ENCODE measurements at regions not wholly inside any gene's neighbourhood (a gene's known extent, or its start where the extent isn't known, plus 50 kb on each side); places are given as distances from the start of the nearest gene placed in this dataset.
"Not testable (repeated sequence)": the region's sequence is repeated elsewhere in the genome, so short reads cannot be mapped to it uniquely, and the experiment has no call there.

DNA sequence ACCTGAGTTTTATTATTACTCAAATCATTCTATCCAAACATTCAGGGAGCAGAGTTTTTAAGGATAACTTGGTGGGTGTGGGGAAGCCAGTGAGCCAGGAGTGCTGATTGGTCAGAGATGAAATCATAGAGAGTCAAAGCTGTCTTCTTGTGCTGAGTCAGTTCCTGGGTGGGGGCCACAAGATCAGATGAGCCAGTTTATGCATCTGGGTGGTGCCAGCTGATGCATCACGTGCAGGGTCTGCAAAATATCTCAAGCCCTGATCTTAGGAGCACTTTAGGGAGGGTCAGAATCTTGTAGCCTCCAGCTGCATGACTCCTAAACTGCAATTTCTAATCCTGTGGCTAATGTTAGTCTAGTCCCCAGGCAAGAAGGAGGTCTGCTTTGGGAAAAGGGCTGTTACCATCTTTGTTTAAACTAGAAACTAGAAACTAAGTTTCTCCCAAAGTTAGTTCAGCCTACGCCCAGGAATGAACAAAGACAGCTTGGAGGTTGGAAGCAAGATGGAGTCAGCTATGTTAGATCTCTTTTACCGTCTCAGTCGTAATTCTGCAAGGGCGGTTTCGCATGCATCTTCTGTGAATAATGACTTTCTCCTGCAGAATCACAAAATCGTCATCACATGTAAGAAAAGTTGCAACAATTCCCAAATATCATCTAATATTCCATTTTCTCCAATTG, 97.5 kb downstream of the ZNF664 start:
- DNase-seq (ENCODE audit: low spot score): not testable (repeated sequence)

DNA sequence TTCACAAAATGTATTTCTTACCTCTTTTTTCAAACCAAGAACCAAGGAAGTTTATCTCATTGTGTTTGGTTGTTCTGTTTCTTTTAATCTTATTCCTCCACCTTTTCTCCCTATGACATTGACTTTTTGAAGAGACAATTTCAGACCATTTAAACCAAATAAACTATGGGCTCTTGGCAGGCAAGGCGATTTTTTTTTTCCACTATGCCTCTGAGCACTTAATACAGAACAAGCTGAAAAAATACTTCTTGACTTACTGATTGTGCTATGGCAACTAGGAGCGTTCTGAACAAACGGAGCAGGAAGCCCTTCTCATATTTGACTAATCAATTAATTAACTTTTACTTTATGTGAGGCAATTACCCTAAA, 98.0 kb downstream of the ZNF664 start:
- DNase-seq (ENCODE audit: low spot score): no peak

- DNase-seq (ENCODE audit: low spot score): no peak
Measured at GRCh38 chr12:124073356-124074035, 100.5 kb downstream of the ZNF664 start.

DNA sequence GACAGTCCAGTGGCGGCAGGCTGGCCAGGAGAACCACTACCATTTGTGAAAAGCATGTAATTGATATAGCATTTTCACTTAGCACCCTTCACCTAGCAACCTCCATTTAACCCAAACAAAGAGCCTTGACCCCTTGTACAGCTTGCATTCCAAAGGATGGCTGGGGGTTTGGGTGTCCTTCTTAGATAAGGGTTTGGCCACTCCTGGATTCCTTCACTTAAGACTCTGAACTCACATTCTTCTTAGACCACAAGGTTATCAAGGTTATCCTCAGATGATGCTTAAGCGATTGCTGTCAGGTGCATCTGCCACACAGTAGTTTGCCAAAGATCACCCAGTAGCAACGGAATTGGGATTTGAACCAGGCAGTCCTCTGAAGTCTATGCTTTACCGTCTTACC, 102.8 kb downstream of the ZNF664 start:
- no peak for DNase-seq (ENCODE audit: low spot score)

GRCh38 chr12:124077701-124078100, 104.7 kb downstream of the ZNF664 start:
- DNase-seq (ENCODE audit: low spot score): no peak

GRCh38 chr12:124078800-124079199, 105.8 kb downstream of the ZNF664 start:
- DNase-seq (ENCODE audit: low spot score): no peak

DNA sequence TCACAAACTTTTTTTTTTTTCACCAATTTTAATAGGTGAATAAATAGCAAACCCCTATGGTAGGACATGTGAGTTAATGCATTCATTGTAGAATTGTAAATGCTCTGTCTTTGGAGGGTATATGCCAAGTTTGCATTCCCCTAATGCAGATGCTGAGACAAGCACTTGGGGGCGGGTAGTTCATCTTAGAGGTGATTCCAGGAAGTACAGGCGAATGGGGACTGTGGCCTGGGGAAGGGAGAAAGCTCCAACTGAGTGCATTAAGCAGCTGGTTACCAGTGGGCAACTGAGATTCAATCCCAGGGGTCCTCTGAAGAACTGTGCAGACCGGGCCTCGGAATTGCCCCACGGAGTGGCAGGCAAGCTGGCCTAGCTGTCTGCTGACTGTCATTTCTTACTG, 107.6 kb downstream of the ZNF664 start:
- no peak for DNase-seq (ENCODE audit: low spot score)

DNA sequence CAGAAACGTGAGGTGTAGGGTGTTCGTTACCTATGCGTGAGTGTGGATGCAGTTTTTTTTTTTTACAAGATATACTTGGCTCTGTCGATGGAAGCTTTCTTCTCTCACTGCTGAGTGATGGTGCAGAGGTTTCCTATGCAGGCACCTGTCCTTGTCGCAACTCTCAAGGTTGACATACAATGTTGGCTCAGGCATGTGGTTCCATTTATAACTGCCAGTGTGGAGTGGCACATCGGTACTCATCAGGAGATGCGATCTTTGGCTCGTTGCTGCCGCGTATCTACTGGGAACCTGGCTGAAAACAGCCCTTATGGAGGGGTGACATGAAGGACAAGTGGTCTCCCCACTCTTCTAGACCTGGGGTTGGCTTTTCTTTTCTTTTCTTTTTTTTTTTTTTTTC, 109.0 kb downstream of the ZNF664 start:
- DNase-seq (ENCODE audit: low spot score): no peak

DNA sequence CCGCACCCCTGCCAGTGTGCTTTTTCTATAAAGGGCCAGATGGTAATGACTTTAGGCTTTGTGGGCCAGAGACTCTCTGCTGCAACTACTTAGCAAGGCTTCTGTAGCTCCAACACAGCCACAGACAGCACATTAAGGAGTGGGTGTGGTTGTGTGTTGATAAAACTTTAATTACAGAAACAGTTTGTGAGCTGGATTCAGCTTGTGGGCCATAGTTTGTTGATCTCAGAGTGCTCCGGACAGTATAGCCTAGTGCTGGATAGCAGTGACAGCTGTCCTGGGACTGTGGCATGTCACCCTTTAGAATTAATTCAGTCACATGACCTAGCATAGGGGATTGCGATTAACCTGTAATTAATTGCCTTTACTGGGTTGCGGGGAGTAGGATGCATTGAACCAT, 109.7 kb downstream of the ZNF664 start:
- DNase-seq (ENCODE audit: low spot score): no peak

- no peak for DNase-seq (ENCODE audit: low spot score)
Measured at GRCh38 chr12:124083708-124084107, 110.7 kb downstream of the ZNF664 start.

DNA sequence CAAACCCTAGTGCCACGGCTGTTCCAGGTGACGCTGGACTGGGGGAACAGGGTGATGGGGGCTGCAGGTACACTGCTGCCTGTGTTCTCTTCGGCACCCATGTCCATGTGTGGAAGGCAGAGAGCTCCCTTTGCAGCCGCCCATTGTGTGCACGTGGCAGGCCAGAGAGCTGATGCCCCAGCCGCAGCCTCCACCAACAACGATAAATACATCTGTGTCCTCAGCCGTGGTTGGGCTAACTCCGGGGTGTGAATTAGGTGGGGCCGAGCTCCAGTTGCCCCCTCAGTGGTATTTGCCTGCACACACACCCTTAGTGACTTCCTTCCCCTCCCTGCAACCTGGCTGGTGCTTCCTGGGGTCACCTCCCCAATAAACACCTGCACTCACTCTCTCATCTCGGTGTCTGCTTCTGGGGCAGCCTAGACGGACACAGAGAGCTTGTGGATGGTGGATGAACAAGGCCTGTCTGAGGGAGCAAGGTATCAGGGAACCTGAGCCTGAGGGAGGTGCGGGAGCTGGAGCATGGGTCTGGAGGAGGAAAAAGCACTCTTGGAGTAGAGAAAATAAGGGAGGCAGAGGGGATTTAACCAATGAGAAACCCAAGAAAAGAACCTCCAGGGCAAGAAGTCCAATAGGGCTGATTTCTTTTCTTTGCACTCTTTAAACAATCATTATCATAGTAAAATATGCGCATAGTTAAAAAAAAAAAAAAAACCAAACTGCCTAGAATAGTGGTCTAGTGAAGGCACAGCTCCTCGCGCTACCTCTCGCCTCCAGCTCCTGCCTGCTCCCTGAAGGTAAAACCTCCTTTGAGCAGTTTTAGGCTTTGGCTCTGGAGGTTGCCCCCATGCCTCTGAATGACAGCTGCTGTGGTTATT, 112.6 kb downstream of the ZNF664 start:
- no peak for DNase-seq (ENCODE audit: low spot score)

DNA sequence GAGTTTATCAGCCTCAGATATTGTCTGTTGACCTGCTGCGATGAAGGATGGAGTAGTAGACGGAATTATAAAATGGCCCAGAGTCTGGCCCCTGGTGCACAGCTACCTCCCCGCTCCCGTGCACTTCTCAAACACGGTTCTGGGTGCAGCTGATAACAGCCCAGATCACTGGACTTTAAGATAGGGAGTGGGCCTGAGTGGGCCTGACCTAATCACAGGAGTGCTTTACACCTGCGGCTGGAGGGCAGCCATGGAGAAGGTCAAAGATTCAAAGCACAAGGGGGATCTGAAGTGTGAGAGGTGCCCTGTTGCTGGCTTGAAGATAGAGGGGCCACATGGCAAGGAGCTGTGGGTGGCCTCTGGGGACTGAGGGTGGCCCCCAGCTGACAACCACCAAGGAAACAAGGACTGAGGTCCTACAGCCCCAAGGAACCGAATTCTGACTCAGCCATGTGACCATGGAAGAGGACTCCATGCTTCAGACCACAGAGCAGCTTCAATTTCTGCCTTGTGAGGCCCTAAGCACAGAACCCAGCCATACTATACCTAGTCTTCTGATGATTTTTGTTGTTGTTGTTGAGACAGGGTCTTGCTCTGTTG, 113.4 kb downstream of the ZNF664 start:
- no peak for DNase-seq (ENCODE audit: low spot score)

GRCh38 chr12:124087266-124088051, 114.4 kb downstream of the ZNF664 start:
- no peak for DNase-seq (ENCODE audit: low spot score)

GRCh38 chr12:124088217-124088907, 115.3 kb downstream of the ZNF664 start:
- DNase-seq (ENCODE audit: low spot score): no peak

- not testable (repeated sequence) for DNase-seq (ENCODE audit: low spot score)
Measured at GRCh38 chr12:124089181-124089914, 116.3 kb downstream of the ZNF664 start.

GRCh38 chr12:124091835-124092234, 118.8 kb downstream of the ZNF664 start:
- DNase-seq (ENCODE audit: low spot score): no peak

GRCh38 chr12:124092532-124092931, 119.5 kb downstream of the ZNF664 start:
- not testable (repeated sequence) for DNase-seq (ENCODE audit: low spot score)

DNA sequence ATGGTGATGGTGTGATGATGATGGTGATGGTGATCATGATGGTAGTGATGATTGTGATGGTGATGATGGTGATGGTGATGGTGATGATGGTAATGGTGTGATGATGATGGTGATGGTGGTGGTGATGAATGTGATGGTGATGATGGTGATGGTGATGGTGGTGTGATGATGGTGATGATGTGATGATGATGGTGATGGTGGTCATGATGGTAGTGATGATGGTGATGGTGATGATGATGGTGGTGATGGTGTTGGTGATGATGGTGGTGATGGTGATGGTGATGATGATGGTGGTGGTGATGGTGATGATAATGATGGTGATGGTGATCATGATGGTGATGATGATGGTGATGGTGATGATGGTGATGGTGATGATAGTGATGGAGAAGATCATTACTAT, 120.3 kb downstream of the ZNF664 start:
- no peak for DNase-seq (ENCODE audit: low spot score)

DNA sequence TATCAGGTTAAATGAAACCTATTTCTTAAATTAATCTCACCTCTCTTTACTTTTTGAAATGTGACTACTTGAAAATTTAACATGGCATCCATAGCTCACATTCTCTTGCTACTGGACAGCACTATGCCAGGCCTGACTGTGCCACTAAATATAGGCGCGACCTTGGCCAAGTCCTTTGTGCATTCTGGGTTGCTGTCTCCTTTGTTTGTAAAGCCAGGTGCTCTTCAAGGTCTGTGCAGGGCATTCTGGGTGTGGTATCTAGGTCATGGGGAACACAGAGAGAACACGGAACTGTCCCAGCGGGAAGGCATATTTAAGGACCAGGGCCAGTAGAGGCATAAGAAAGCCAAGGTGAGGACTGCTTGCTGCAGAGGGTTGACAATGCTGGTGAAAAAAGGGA, 121.2 kb downstream of the ZNF664 start:
- DNase-seq (ENCODE audit: low spot score): no peak

GRCh38 chr12:124094733-124095132, 121.7 kb downstream of the ZNF664 start:
- no peak for DNase-seq (ENCODE audit: low spot score)
